ENCODE measurements at regions not wholly inside any gene's neighbourhood (a gene's known extent, or its start where the extent isn't known, plus 50 kb on each side); places are given as distances from the start of the nearest gene placed in this dataset.

DNA sequence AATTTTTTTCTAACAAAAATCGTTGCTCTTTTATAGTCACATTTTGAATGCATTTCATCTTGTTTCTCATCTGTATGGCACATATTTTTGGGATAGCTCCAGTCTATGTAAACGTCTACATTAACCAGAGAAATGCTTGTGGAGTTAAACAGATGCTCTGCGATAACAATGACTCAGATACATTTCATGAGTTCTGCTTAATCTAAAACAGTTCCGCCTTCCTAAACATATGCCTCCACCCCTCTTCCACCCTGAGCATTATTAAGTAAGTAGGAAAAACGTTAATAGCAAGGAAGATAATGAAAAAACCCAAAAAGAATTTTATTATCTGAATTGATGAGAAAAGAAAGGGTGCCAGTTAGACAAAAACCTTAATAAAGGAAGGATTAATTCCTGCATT, 396.1 kb downstream of the TUSC7 start:
- Mint-ChIP-seq H3K27ac (ENCODE audit: unreplicated experiment) (no peak overlapping the region), H3K36me3 (ENCODE audit: low read depth, unreplicated experiment) (no peaks in the 10 kb centered on the region), H3K4me1 (ENCODE audit: unreplicated experiment) (no peaks in the 10 kb centered on the region), H3K4me3 (ENCODE audit: unreplicated experiment) (no peak overlapping the region), H3K9me3 (ENCODE audit: unreplicated experiment) (no peaks in the 10 kb centered on the region), H3K27me3 (ENCODE audit: unreplicated experiment) (no peaks in the 10 kb centered on the region)
- no peak for DNase-seq (ENCODE audit: low spot score)
- no peak for TF ChIP-seq CTCF (IDR thresholded peaks at IDR 0.05; ENCODE audit: unreplicated experiment)

DNA sequence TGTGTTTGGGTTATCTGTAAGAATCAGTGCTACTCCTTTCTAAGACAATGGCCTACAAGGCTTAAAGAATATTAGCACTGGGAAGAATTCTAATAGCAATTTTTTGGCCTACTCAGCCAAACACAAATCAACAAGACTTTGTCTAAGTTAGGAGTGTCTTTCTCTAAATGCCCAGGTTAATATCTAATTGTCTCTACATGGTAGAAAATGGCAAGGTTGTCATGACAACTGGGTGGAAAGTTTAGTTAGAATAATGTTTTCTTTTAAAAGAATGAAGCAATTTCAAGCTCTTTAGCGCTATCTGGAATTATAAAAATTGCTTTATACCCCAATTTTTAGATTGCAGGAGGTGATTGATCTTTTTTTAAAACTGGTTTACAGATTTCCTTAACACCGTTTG, 396.8 kb downstream of the TUSC7 start:
- H3K36me3 Mint-ChIP-seq (ENCODE audit: low read depth, unreplicated experiment), result no peaks in the 10 kb centered on the region
- H3K9me3 Mint-ChIP-seq (ENCODE audit: unreplicated experiment), result no peaks in the 10 kb centered on the region
- no peak for TF ChIP-seq CTCF (IDR thresholded peaks at IDR 0.05; ENCODE audit: unreplicated experiment)
- no peak overlapping the region for H3K27ac Mint-ChIP-seq (ENCODE audit: unreplicated experiment)
- no peaks in the 10 kb centered on the region for H3K4me1 Mint-ChIP-seq (ENCODE audit: unreplicated experiment)
- DNase-seq (ENCODE audit: low spot score), result no peak
- H3K4me3 Mint-ChIP-seq (ENCODE audit: unreplicated experiment), result no peak overlapping the region
- H3K27me3 Mint-ChIP-seq (ENCODE audit: unreplicated experiment), result no peaks in the 10 kb centered on the region

GRCh38 chr3:117107946-117108345, 398.4 kb downstream of the TUSC7 start:
- no peaks in the 10 kb centered on the region for H3K9me3 Mint-ChIP-seq (ENCODE audit: unreplicated experiment)
- H3K4me3 Mint-ChIP-seq (ENCODE audit: unreplicated experiment), result no peak overlapping the region
- no peaks in the 10 kb centered on the region for H3K27me3 Mint-ChIP-seq (ENCODE audit: unreplicated experiment)
- no peaks in the 10 kb centered on the region for H3K36me3 Mint-ChIP-seq (ENCODE audit: low read depth, unreplicated experiment)
- no peaks in the 10 kb centered on the region for H3K4me1 Mint-ChIP-seq (ENCODE audit: unreplicated experiment)
- no peak overlapping the region for H3K27ac Mint-ChIP-seq (ENCODE audit: unreplicated experiment)
- TF ChIP-seq CTCF (IDR thresholded peaks at IDR 0.05; ENCODE audit: unreplicated experiment), result no peak
- DNase-seq (ENCODE audit: low spot score), result no peak

DNA sequence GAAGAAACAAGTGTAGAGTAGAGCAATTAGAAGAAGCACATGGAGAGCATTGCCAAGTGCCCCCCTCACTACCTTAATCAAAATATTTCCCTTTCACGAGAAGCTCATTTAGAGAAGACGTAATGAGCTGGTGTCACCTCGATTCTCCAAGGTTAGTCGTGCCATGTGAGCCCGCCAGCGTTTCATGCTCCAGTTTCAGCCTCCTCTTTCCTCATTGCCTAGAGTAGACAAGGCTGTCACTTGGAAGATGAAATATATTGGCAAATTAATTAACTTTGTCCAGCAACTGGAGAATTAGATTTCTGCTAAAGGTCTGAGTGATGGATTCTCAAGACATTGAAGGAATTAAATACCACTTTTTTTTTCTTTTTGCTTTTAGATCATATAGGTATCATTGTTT, 399.6 kb downstream of the TUSC7 start:
- H3K4me3 Mint-ChIP-seq (ENCODE audit: unreplicated experiment), result no peak overlapping the region
- H3K9me3 Mint-ChIP-seq (ENCODE audit: unreplicated experiment), result no peaks in the 10 kb centered on the region
- H3K27me3 Mint-ChIP-seq (ENCODE audit: unreplicated experiment), result no peaks in the 10 kb centered on the region
- no peak for DNase-seq (ENCODE audit: low spot score)
- no peaks in the 10 kb centered on the region for H3K36me3 Mint-ChIP-seq (ENCODE audit: low read depth, unreplicated experiment)
- H3K4me1 Mint-ChIP-seq (ENCODE audit: unreplicated experiment), result no peaks in the 10 kb centered on the region
- no peak for TF ChIP-seq CTCF (IDR thresholded peaks at IDR 0.05; ENCODE audit: unreplicated experiment)
- H3K27ac Mint-ChIP-seq (ENCODE audit: unreplicated experiment), result no peak overlapping the region

DNA sequence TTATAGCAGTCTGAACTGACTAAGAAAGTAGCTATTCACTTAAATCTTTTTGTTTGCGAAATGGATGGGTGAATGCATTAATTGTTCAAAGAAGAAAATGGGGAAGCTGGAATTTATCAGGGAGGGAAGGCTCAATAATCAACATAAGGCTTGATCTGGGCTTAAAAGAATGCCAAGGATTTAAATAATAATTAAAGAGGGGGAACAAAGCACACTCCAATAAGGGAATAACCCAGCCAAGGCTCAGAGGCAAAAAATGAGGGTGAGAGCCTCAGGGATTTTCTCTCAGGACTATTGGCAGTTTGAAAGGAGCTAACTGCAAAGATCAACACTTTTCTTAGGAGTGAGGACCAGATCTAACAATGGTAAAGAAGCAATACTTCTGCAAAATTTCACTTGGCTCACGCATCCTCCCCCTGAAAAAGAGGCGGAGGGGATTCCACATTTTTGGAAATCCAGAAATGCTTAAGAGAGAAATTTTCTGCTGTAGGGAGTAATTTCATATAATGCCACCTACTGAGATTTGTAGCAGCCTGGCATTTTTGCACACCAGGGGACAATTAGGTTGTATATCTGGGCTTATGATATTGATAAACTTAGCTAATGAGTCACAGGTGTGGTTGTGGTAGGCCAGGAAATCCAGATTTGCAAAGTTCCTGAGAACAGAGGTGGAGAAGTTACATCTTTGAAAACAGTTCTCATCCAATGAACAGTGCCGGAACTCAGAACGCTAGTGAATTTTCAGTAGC, 405.1 kb downstream of the TUSC7 start:
- H3K27ac Mint-ChIP-seq (ENCODE audit: unreplicated experiment), result no peak overlapping the region
- H3K27me3 Mint-ChIP-seq (ENCODE audit: unreplicated experiment), result no peaks in the 10 kb centered on the region

More for the DNA sequence above, 405.1 kb downstream of the TUSC7 start:
- DNase-seq (ENCODE audit: low spot score), result no peak
- peaks cover 2% of the 10 kb centered on the region for H3K4me1 Mint-ChIP-seq (ENCODE audit: unreplicated experiment)
- no peaks in the 10 kb centered on the region for H3K36me3 Mint-ChIP-seq (ENCODE audit: low read depth, unreplicated experiment)
- no peaks in the 10 kb centered on the region for H3K9me3 Mint-ChIP-seq (ENCODE audit: unreplicated experiment)
- no peak overlapping the region for H3K4me3 Mint-ChIP-seq (ENCODE audit: unreplicated experiment)
- no peak for TF ChIP-seq CTCF (IDR thresholded peaks at IDR 0.05; ENCODE audit: unreplicated experiment)
